ENCODE measurements at regions not wholly inside any gene's neighbourhood (a gene's known extent, or its start where the extent isn't known, plus 50 kb on each side); places are given as distances from the start of the nearest gene placed in this dataset.
"Not testable (repeated sequence)": the region's sequence is repeated elsewhere in the genome, so short reads cannot be mapped to it uniquely, and the experiment has no call there.

- no peak for DNase-seq
Observed at GRCh38 chr6:167737205-167737830, 89.4 kb upstream of the AFDN start.

- DNase-seq: no peak
Observed at GRCh38 chr6:167738386-167738785, 88.3 kb upstream of the AFDN start.

DNA sequence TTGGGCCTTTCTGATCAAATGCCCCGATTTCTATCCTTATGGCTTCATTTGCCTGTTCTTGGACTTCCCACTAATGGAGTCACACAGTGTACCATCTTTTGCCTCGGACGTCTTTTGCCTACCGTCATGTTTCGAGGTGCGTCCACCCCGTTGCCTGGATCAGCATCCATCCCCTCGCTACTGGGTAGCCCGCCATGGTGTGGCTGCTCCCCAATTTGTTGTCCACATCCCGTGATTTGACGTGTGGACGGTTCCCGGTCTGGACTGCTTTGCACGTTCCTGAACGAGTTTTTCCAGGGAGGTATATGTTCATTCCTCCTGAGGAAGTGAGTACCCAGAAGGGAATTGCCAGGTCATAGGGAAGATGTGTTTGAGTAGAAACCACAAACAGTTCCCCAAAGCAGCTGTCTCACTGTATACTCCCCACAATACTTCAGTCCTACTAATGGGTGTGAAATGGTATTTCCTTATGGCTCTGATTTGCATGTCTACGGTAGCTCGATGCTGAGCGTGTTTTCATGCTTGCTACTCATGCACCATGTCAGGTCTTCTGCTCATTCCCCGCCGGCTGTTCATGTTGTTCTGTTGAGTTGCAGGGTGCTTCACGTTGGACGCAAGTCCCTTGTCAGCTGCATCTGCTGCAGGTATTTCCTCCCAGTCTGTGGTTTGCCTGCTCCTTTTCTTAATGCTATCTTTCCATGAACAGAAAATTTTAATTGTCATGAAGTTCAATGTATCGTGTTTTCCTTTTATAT, 86.8 kb upstream of the AFDN start:
- DNase-seq: no peak

DNA sequence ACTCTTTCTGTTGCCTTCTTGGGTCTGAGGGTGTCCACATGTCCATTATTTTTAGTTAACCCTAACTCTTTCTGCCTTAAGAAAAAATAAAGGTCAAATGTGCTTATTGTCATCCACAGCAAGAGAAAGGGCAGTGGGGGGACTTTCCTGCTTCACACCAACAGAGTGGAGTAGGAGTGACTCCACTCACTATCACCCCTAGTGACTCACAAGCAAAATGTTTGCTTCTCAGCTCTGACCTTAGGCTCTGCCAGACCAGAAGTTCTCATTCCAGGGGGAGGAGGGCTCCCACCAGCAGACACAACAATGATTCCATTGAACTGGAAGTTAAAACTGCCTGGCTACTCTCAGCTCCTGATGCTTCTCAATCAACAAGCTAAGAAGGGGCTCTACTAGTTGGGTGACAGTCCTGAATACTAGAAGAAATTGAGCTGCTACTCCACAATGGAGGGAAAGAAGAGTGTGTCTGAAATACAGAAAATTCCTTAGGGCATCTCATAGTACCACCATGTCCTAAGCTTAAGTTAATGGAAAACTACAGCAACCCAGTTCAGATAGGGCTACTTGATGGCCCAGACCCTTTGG, 83.9 kb upstream of the AFDN start:
- no peak for DNase-seq

GRCh38 chr6:167744681-167745669, 81.7 kb upstream of the AFDN start:
- no peak for DNase-seq

DNA sequence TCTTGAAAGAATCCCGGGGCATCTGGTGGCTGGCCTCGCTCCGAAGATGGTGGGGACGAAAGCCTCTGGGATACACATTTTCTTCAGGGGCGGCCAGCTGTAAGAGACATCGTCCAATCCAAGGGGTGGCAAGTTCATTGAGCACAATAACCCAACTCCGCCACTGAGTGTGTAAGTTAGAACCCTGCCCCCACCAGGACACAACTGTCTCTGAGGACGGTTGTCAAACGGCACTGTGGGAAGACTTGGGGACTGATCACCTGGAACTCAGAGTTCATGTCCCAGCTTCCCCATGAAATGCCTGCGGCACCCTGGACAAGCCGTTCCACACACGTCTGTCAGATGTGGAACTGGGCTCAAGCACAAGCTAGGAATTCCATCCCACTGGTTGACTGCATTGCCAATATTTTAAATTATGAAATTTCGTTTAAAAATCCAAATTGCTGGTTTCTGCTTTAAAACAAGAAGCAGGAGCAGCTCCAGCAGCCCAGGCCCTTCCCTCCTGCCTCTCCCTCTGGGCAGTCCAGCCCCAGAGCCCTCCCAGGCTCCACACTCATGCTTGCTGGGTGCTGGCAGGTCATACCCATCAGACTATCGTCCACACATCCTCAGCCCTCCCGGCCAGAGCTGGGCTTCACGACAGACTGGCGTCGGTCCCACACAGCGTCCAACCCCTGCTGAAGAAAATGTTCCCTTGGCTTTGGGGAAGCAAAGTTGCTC, 80.9 kb upstream of the AFDN start:
- no peak for DNase-seq

DNA sequence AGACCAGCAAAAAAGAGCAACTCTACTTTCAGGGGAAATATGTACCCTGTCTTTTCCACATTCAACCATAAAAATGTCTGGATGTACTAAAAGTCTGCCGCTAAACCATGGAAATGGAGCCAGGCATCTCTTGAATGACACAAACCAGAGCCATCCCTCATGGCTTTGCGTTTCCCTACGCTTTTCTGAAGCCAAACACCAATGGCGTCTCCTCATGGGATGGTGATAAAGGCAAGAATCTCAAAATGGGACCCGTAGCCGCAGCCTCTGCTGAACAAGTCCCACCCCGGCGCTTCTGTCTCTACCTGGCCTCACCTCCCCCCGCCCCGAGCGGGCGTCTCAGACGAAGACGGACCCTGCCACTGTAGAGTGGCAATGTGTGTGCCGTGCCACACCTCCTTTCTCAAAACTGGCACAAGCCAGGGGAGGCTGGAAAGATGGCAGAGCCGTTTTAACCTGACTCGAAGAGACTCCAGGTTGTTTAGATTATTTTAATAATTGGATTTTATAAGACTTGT, 80.3 kb upstream of the AFDN start:
- no peak for DNase-seq

DNA sequence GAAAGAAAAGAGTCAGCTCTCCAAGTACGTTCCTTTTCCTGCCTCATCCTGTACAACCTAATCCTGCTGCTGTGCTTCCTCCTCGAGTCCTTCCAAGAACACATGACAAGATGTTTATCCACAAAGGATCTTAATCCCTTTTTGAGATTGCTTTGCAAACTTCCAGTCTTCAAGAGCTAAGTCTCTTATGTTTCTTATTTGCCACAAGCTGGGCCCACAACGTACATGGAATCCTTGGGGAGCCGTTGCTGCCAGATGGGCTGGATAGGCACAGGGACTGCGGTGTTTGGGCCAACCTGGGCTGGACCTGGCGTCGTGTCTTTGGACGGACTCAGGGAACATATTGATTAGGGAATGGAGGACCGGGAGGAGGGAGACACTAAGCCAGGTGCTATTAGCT, 79.7 kb upstream of the AFDN start:
- DNase-seq: no peak

- DNase-seq: no peak
Observed at GRCh38 chr6:167747645-167748044, 79.1 kb upstream of the AFDN start.

- no peak for DNase-seq
Observed at GRCh38 chr6:167748046-167748445, 78.7 kb upstream of the AFDN start.

DNA sequence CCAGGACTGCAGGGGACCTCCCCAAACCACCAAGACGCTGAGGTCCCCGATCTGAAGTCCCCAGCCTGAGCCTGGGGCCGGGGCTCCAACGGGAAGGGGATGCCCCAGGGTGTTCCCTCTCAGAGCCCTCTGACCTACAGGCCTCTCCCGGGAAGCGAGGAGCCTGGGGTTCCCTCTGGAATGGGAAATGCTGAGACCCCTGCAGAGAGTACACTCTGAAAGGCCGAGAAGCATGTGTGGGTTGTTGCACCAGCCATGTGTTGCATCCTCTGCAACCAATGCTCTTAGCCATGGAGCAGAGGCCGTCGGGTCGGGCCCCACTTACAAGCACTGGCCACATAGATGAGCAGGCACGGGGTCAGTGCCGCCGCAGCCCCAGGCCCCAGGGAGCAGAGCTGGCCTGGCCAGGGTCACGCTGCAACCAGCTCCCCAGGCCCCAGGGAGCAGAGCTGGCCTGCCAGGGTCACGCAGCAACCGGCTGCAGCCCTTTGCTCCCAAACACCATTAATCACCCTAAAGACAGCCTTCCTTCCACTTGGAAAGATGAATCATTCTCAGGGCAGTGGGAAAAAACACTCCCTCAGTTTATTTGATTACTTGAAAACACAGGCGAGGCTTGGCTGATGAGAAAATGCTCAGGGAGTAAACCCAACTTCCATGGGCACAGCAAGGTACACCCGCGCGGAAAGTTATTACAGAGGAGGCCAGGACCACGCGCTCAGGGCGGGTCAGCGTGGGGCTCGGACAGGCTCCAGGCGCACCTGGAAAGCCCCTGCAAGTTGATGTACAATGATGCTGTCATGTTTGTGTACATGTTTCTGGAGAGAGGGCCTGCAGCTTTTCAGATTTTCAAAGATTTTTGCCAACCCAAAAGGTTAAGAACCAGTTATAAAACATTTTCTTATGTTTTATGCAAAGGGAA, 78.0 kb upstream of the AFDN start:
- no peak for DNase-seq

- DNase-seq: no peak
Observed at GRCh38 chr6:167750956-167751358, 75.8 kb upstream of the AFDN start.

DNA sequence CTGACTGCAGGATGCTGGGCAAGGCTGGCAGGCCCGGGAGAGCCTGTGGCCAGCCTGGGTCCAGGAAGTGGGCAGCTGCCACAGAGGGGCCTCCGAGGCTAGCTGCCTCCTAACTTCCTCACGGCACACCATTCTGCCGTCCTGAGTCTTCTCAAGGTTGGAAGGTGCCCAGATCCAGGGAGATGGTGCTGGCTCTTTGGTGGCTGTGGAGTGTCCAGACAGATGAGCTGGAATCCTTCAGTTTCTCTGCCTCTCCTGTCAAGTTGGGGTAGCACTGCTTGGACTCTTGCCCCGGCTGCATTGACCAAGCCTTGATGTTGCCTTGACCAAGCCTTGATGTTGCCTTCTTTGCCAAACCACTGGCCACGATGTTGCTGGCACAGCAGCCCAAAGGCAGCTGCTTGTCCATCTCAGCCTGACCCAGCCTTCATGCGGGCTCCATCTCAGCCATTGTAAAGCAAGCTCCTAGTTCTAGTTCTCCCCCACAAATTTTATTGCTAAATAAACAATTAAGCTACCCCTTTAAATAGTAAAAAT, 75.1 kb upstream of the AFDN start:
- DNase-seq: no peak

GRCh38 chr6:167753281-167753680, 73.4 kb upstream of the AFDN start:
- DNase-seq: not testable (repeated sequence)

- DNase-seq: no peak
Observed at GRCh38 chr6:167754691-167755090, 72.0 kb upstream of the AFDN start.

DNA sequence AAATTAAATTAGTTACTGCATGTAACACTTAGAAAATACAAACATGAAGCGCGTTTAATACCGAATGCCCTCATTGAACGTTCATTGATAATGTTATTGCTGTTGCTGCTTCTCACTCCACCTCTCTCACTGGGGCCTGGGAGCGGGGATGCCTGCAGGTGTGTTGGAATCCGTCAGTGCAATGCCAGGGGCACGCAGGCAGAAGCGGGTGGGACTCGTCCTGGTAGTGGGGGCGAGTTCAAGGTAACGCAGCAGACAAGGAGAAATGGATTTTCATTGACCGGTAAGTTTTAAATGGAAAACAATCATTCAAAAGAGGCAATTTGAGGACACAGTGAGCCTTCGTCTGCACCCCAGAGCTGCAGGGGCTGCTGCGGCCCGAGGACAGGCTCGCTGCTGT, 71.2 kb upstream of the AFDN start:
- DNase-seq: no peak

DNA sequence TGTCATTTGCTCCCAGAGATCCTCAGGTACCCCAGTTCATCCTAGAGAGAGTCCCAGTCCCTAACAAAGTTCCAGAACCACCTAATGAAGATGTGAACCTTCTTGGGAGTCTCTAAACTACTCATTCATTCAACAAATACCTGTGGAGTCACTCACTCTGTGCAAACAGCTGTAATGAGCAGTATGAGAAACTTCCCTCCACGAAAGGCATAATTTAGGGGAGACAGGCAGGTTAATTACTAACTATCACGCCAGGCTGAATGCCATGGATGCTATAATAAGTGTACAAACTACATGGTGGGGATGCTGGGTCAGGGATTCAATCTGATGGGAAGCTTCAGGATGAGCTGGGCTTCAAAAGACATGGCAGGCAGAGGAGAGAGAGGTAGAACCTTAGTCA, 70.1 kb upstream of the AFDN start:
- DNase-seq: no peak

- DNase-seq: no peak
Observed at GRCh38 chr6:167757249-167757648, 69.5 kb upstream of the AFDN start.

DNA sequence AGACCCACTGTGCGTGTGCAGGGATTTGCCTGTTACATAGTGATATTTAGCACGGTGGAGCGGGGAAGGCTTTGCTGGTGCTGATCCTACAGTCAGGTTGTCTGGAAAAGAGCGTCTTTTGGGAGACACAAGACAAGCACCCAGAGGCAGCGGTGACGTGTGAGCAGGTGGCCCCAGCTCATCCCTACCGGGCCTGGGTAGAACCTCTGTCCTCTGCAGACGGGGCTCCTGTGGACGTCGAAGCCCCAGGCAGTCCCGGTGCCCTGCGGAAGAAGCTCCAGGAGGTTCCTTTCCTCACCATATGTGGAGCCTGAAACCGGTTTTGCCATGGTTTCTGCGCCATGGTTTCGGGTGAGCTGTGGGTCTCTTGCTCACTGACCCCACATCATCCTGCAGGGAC, 68.9 kb upstream of the AFDN start:
- DNase-seq: no peak

DNA sequence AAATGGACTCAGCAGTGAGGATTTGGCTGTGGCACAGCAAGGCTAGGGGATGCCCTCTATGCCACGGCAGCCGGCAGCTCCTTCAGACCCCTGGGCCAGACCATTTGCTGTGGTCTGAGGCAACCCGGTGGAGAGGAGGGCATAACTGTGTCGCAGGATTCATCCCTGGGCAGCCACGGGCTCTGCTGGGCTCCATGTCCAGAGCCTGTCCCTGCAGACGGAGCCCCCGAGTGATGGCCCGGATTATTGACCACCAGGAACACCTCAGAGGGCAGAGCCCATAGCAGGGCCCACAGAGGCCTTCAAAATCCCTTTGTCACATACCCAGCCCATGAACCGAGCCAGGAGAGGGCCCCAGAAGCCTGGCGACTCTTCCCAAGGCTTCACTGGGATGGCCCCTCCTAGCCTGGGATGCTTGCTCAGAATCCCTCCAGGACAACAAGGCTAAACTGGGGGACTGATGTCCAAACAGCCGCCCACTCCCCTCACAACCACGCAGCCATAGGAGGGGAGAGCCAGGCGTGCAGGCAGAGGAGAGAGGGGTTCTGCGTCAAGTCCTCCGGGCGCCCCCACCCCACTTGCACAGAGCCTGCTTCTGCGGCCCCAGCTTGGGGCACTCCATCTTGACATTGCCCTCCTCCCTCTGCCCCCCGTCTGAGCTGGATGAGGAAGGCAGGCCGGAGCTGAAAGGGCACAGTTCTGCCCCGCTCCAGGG, 68.2 kb upstream of the AFDN start:
- no peak for DNase-seq

Data from activated effector memory CD4-positive, alpha-beta T cell treated with Interleukin-2 at 50 U/mL for 16 hours (primary cell).